H1 (cell line): ENCODE measurements at regions not wholly inside any gene's neighbourhood (a gene's known extent, or its start where the extent isn't known, plus 50 kb on each side); places are given as distances from the start of the nearest gene placed in this dataset.

ENCODE experiments used
- BRCA1 ChIP-seq: IDR thresholded peaks from 2 replicates; pipeline ENCODE4 v1.6.1; 2012; ENCODE audit warnings: low read depth, low read length, improper control_type of control experiment
- CBX5 ChIP-seq: fragments of 300-800, 300-1000 bp; sonication (generic); IDR thresholded peaks from 2 replicates; pipeline ENCODE4 v1.7.1; 2016; ENCODE audit warnings: antibody characterized with exemption, low read length, low read depth
- CHD1 ChIP-seq: IDR thresholded peaks from 2 replicates; pipeline ENCODE4 v1.6.1; 2012; ENCODE audit warnings: low read depth, low read length, improper control_type of control experiment
- CTBP2 ChIP-seq: IDR thresholded peaks from 2 replicates; pipeline ENCODE4 v1.7.0; 2011; ENCODE audit warnings: borderline replicate concordance, mild to moderate bottlenecking, moderate library complexity, mixed read lengths, low read length; ENCODE audit not compliant: insufficient read depth, insufficient read length
- EP300 ChIP-seq, 2 experiments: IDR thresholded peaks; 1 replicate in 1 of 2; 2 replicates in 1 of 2; pipeline ENCODE4 v1.6.1; 2011 to 2012; ENCODE audit warnings: low read depth in 2 of 2, low read length in 2 of 2, mild to moderate bottlenecking in 2 of 2, borderline replicate concordance in 1 of 2, inconsistent platforms in 1 of 2, moderate library complexity in 1 of 2
- KDM4A ChIP-seq: IDR thresholded peaks from one replicate; pipeline ENCODE4 v1.7.1; 2012; ENCODE audit warnings: low read depth, mild to moderate bottlenecking, moderate library complexity, low read length, inconsistent platforms; ENCODE audit not compliant: severe bottlenecking
- MAFK ChIP-seq: IDR thresholded peaks from 2 replicates; pipeline ENCODE4 v1.6.1; 2012; ENCODE audit warnings: low read depth, mild to moderate bottlenecking, improper control_type of control experiment, low read length
- POLR2AphosphoS5 ChIP-seq: IDR thresholded peaks from 2 replicates; pipeline ENCODE4 v1.6.1; 2011; ENCODE audit warnings: low read depth, low read length
- POU5F1 ChIP-seq: IDR thresholded peaks from 2 replicates; pipeline ENCODE4 v1.6.1; 2011; ENCODE audit warnings: low read depth, mild to moderate bottlenecking, low read length, moderate library complexity
- RAD21 ChIP-seq, 2 experiments: IDR thresholded peaks in 1 of 2; conservative IDR thresholded peaks in 1 of 2; 2 replicates each; pipeline ENCODE4 v1.6.1; 2011; ENCODE audit warnings: low read depth in 2 of 2, low read length in 2 of 2, improper control_type of control experiment in 1 of 2, inconsistent platforms in 1 of 2, mild to moderate bottlenecking in 1 of 2, moderate library complexity in 1 of 2
- RNF2 ChIP-seq: fragments of 200-900, 300-1000 bp; sonication (generic); IDR thresholded peaks from 2 replicates; pipeline ENCODE4 v1.7.1; 2016; ENCODE audit warnings: borderline replicate concordance, low read depth, mild to moderate bottlenecking, antibody characterized with exemption, low read length; ENCODE audit not compliant: poor library complexity, severe bottlenecking; ENCODE audit errors: missing control alignments
- SAP30 ChIP-seq: fragments of 300-600 bp; sonication (generic); IDR thresholded peaks from 2 replicates; pipeline ENCODE4 v1.7.1; 2012; ENCODE audit warnings: low read length, moderate library complexity, mild to moderate bottlenecking, inconsistent platforms; ENCODE audit not compliant: insufficient read depth, insufficient replicate concordance
- SIX5 ChIP-seq: IDR thresholded peaks from 2 replicates; pipeline ENCODE4 v1.6.1; 2011; ENCODE audit warnings: mild to moderate bottlenecking, low read depth, low read length
- SP1 ChIP-seq: IDR thresholded peaks from 2 replicates; pipeline ENCODE4 v1.6.1; 2011; ENCODE audit warnings: low read depth, low read length
- TAF7 ChIP-seq: optimal IDR thresholded peaks from 2 replicates; pipeline ENCODE3; 2011; ENCODE audit warnings: low read depth, mild to moderate bottlenecking, inconsistent platforms, low read length, moderate library complexity, borderline replicate concordance
- TEAD4 ChIP-seq: IDR thresholded peaks from 2 replicates; pipeline ENCODE4 v1.6.1; 2012; ENCODE audit warnings: low read depth, low read length, inconsistent platforms, mixed read lengths
- YY1 ChIP-seq: IDR thresholded peaks from 2 replicates; pipeline ENCODE4 v1.6.1; 2011; ENCODE audit warnings: low read depth, mild to moderate bottlenecking, low read length
- ZNF274 ChIP-seq: IDR thresholded peaks from 2 replicates; pipeline ENCODE4 v1.7.0; 2012; ENCODE audit warnings: low read length, borderline replicate concordance; ENCODE audit errors: extremely low read depth
- TF ChIP-seq, protein P1 (sequence below), 3 experiments: IDR thresholded peaks; 1 replicate in 2 of 3; 2 replicates in 1 of 3; pipeline versions ENCODE4 v1.5.1 to v1.6.1; 2011; ENCODE audit warnings: low read length in 3 of 3, mild to moderate bottlenecking in 3 of 3, inconsistent platforms in 2 of 3, low read depth in 1 of 3, moderate library complexity in 1 of 3; ENCODE audit not compliant: insufficient read depth in 1 of 3; ENCODE audit errors: control extremely low read depth in 1 of 3

- no peak for TF ChIP-seq YY1
- no peak for TF ChIP-seq RAD21 (IDR thresholded peaks at IDR 0.05 in 1 of 2, conservative IDR thresholded peaks at IDR 0.05 in 1 of 2; ENCODE audit: low read depth in 2 of 2, low read length in 2 of 2)
- no peak for TF ChIP-seq ZNF274
- no peak for TF ChIP-seq POU5F1
- TF ChIP-seq TAF7, result no peak
- TF ChIP-seq MAFK, result no peak
- no peak for TF ChIP-seq BRCA1
- no peak for TF ChIP-seq SP1
- no peak for TF ChIP-seq KDM4A
- TF ChIP-seq TEAD4, result no peak
- TF ChIP-seq CHD1, result no peak
- no peak for TF ChIP-seq RNF2
- no peak for TF ChIP-seq SIX5
- no peak for TF ChIP-seq POLR2AphosphoS5
- TF ChIP-seq SAP30, result no peak
- no peak for TF ChIP-seq EP300 (IDR thresholded peaks at IDR 0.05; ENCODE audit: borderline replicate concordance in 1 of 2, low read depth in 2 of 2, low read length in 2 of 2)
- TF ChIP-seq CTBP2, result no peak
- TF ChIP-seq CBX5, result no peak
- TF ChIP-seq, protein P1, sequence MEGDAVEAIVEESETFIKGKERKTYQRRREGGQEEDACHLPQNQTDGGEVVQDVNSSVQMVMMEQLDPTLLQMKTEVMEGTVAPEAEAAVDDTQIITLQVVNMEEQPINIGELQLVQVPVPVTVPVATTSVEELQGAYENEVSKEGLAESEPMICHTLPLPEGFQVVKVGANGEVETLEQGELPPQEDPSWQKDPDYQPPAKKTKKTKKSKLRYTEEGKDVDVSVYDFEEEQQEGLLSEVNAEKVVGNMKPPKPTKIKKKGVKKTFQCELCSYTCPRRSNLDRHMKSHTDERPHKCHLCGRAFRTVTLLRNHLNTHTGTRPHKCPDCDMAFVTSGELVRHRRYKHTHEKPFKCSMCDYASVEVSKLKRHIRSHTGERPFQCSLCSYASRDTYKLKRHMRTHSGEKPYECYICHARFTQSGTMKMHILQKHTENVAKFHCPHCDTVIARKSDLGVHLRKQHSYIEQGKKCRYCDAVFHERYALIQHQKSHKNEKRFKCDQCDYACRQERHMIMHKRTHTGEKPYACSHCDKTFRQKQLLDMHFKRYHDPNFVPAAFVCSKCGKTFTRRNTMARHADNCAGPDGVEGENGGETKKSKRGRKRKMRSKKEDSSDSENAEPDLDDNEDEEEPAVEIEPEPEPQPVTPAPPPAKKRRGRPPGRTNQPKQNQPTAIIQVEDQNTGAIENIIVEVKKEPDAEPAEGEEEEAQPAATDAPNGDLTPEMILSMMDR (IDR thresholded peaks at IDR 0.05; ENCODE audit: control extremely low read depth in 1 of 3, insufficient read depth in 1 of 3, low read depth in 1 of 3, low read length in 3 of 3), result no peak
These were observed 66.7 kb downstream of the MIS18A start (continued) for GRCh38 chr21:32212116-32212515.
